SK-N-SH (cell line): ENCODE measurements at regions not wholly inside any gene's neighbourhood (a gene's known extent, or its start where the extent isn't known, plus 50 kb on each side); places are given as distances from the start of the nearest gene placed in this dataset.

Source experiments
- CTCF ChIA-PET: fragments of 300-600, 350-600 bp; formaldehyde crosslinking; extraction: SDS; loops from one replicate; lab custom pipeline; 2021; lab: Yijun Ruan, JAX
- POLR2A ChIA-PET: fragments of 350-600 bp; sonication (Branson Sonifier 250); formaldehyde crosslinking; extraction: SDS; loops from one replicate; lab custom pipeline; 2020; ENCODE audit warnings: antibody characterized with exemption, inconsistent platforms; lab: Yijun Ruan, JAX
- DNase-seq: peaks from one replicate; pipeline ENCODE4 v3.0.0; 2012
- H2AFZ ChIP-seq: fragments of 200-600 bp; sonication (generic); 2 replicates; pipeline ENCODE4 v1.8.1; 2016; ENCODE audit warnings: antibody characterized with exemption, mild to moderate bottlenecking, low read depth
- H3F3A ChIP-seq: fragments of 200-600 bp; sonication (generic); replicated peaks from 2 replicates; pipeline ENCODE3; 2016; ENCODE audit warnings: antibody characterized with exemption, mild to moderate bottlenecking; ENCODE audit not compliant: insufficient read depth
- H3K27ac ChIP-seq, 2 experiments: fragments of 200-500 bp in 1 of 2; fragments of 200-600 bp in 1 of 2; sonication (Bioruptor generic) in 1 of 2; sonication (generic), shearing (Covaris generic) in 1 of 2; 2 replicates each; pipeline versions ENCODE4 v1.5.1 to v1.6.1; 2014 to 2016; ENCODE audit warnings: low read depth in 2 of 2, inconsistent platforms in 1 of 2, low read length in 1 of 2, mild to moderate bottlenecking in 1 of 2, mixed read lengths in 1 of 2
- H3K27me3 ChIP-seq: fragments of 200-600 bp; sonication (generic), shearing (Covaris generic); 2 replicates; pipeline ENCODE4 v1.6.1; 2016; ENCODE audit warnings: mixed run types; ENCODE audit not compliant: insufficient read depth
- H3K36me3 ChIP-seq, 2 experiments: fragments of 200-500 bp in 1 of 2; fragments of 200-600 bp in 1 of 2; sonication (Bioruptor generic) in 1 of 2; sonication (generic) in 1 of 2; replicated peaks in 1 of 2; 2 replicates each; pipeline versions ENCODE3 to v1.5.1; 2014 to 2016; ENCODE audit warnings: low read length in 1 of 2, mild to moderate bottlenecking in 1 of 2; ENCODE audit not compliant: insufficient read depth in 2 of 2, control insufficient read depth in 1 of 2
- H3K4me1 ChIP-seq, 2 experiments: fragments of 200-500 bp in 1 of 2; fragments of 200-600 bp in 1 of 2; sonication (Bioruptor generic) in 1 of 2; sonication (generic), shearing (Covaris generic) in 1 of 2; 2 replicates each; pipeline versions ENCODE4 v1.5.1 to v1.6.1; 2014 to 2016; ENCODE audit warnings: low read depth in 1 of 2, low read length in 1 of 2, mixed run types in 1 of 2; ENCODE audit not compliant: insufficient read depth in 2 of 2, control insufficient read depth in 1 of 2
- H3K4me2 ChIP-seq: fragments of 200-600 bp; sonication (generic), shearing (Covaris generic); 2 replicates; pipeline ENCODE4 v1.6.1; 2017; ENCODE audit warnings: mixed run types
- H3K4me3 ChIP-seq, 2 experiments: fragments of 200-500 bp in 1 of 2; fragments of 200-600 bp in 1 of 2; sonication (Bioruptor generic) in 1 of 2; sonication (generic), shearing (Covaris generic) in 1 of 2; 2 replicates each; pipeline versions ENCODE4 v1.5.1 to v1.8.1; 2014 to 2016; ENCODE audit warnings: low read depth in 2 of 2, inconsistent platforms in 1 of 2, low read length in 1 of 2, mild to moderate bottlenecking in 1 of 2, mixed read lengths in 1 of 2, moderate library complexity in 1 of 2
- H3K79me2 ChIP-seq: fragments of 200-600 bp; sonication (generic); 2 replicates; pipeline ENCODE4 v1.8.1; 2017; ENCODE audit warnings: mild to moderate bottlenecking; ENCODE audit not compliant: insufficient read depth
- H3K9ac ChIP-seq: fragments of 200-600 bp; sonication (generic); 2 replicates; pipeline ENCODE4 v1.6.1; 2017; ENCODE audit warnings: mixed run types
- H3K9me2 ChIP-seq: fragments of 200-600 bp; sonication (generic); 2 replicates; pipeline ENCODE4 v1.6.1; 2017; ENCODE audit warnings: mixed run types
- H3K9me3 ChIP-seq: fragments of 200-600 bp; sonication (generic); 2 replicates; pipeline ENCODE4 v1.6.1; 2017; ENCODE audit warnings: mixed run types, mild to moderate bottlenecking, moderate library complexity
- H4K20me1 ChIP-seq: fragments of 200-600 bp; sonication (generic); 2 replicates; pipeline ENCODE4 v1.6.1; 2017; ENCODE audit warnings: mild to moderate bottlenecking, mixed run types; ENCODE audit not compliant: insufficient read depth
- EP300 ChIP-seq, 2 experiments: IDR thresholded peaks; 2 replicates each; pipeline versions ENCODE4 v1.4.0 to v1.6.1; 2012; ENCODE audit warnings: borderline replicate concordance in 1 of 2, low read depth in 1 of 2, low read length in 1 of 2
- FOSL2 ChIP-seq: IDR thresholded peaks from 2 replicates; pipeline ENCODE4 v1.4.0; 2012; ENCODE audit warnings: low read depth, mild to moderate bottlenecking, moderate library complexity, borderline replicate concordance
- FOXJ3 ChIP-seq: sonication (generic); formaldehyde crosslinking; IDR thresholded peaks from 2 replicates; pipeline ENCODE4 v1.5.1; 2020; ENCODE audit warnings: mild to moderate bottlenecking, missing genetic modification reagents
- JUND ChIP-seq: IDR thresholded peaks from 2 replicates; pipeline ENCODE4 v1.4.0; 2012
- MEF2A ChIP-seq: IDR thresholded peaks from 2 replicates; pipeline ENCODE4 v1.4.0; 2012; ENCODE audit warnings: low read depth, borderline replicate concordance
- MXI1 ChIP-seq: IDR thresholded peaks from 2 replicates; pipeline ENCODE4 v1.6.1; 2012; ENCODE audit warnings: mild to moderate bottlenecking, low read depth, low read length, improper control_type of control experiment
- NRF1 ChIP-seq: IDR thresholded peaks from 2 replicates; pipeline ENCODE4 v1.6.1; 2012; ENCODE audit warnings: low read depth, mild to moderate bottlenecking, low read length
- RCOR1 ChIP-seq: fragments of 150-350 bp; IDR thresholded peaks from 2 replicates; pipeline ENCODE4 v1.6.1; 2017; ENCODE audit warnings: antibody characterized with exemption, low read length
- TAF1 ChIP-seq: IDR thresholded peaks from 2 replicates; pipeline ENCODE4 v1.6.1; 2012; ENCODE audit warnings: low read depth, mild to moderate bottlenecking, low read length, moderate library complexity, borderline replicate concordance
- TCF12 ChIP-seq: IDR thresholded peaks from 2 replicates; pipeline ENCODE4 v1.4.0; 2012
- TEAD4 ChIP-seq: IDR thresholded peaks from 2 replicates; pipeline ENCODE4 v1.4.0; 2012; ENCODE audit warnings: mild to moderate bottlenecking, borderline replicate concordance; ENCODE audit not compliant: insufficient read depth
- WGBS: methylation state at CpG from one replicate; pipeline ENCODE4 v1.1.6; 2017; ENCODE audit warnings: low lambda C conversion rate; 5-methylcytosine and 5-hydroxymethylcytosine counted together
- TF ChIP-seq, protein P1 (sequence below): IDR thresholded peaks from 2 replicates; pipeline ENCODE4 v1.4.0; 2012; ENCODE audit warnings: low read depth
- TF ChIP-seq, protein P2 (sequence below): IDR thresholded peaks from 2 replicates; pipeline ENCODE4 v1.4.0; 2012; ENCODE audit warnings: low read depth, borderline replicate concordance
- TF ChIP-seq, protein P3 (sequence below): fragments of 200-600 bp; sonication (generic); IDR thresholded peaks from 2 replicates; pipeline ENCODE4 v1.6.1; 2017; ENCODE audit warnings: antibody characterized with exemption, mild to moderate bottlenecking, moderate library complexity

DNA sequence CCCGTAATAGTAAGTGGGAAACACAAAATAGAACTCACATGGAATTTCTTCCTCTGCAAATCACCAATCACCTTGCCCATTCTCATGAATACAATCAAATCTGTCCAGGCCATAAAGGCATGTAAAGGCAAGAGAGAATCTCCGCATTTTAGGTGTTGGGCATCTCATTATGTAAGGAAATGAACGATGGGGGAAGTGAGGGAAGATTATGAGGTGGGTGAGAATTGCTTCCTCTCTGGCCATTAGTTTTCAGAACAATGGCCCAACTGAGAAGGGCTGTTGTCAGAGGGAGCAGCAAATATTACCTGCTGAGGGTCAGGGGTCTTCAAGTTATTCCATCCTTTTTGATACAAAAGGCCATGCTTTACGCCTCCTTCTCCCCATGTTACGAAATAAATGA is 455.1 kb downstream of the ARHGEF28 start:
- H3F3A ChIP-seq, result no peaks in the 10 kb centered on the region
- TF ChIP-seq JUND (no peak), FOXJ3 (CRISPR knock-in tag) (no peak), NRF1 (no peak), MXI1 (no peak), TAF1 (no peak), FOSL2 (no peak), RCOR1 (no peak), TCF12 (no peak), EP300 (IDR thresholded peaks at IDR 0.05; ENCODE audit: borderline replicate concordance in 1 of 2, low read depth in 1 of 2, low read length in 1 of 2) (no peak)
- TF ChIP-seq, protein P1, sequence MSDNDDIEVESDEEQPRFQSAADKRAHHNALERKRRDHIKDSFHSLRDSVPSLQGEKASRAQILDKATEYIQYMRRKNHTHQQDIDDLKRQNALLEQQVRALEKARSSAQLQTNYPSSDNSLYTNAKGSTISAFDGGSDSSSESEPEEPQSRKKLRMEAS, result no peak
- peaks cover 0 to 9% of the 10 kb centered on the region in 2 experiments; a peak in 1 of 4 replicates for H3K4me1 ChIP-seq
- WGBS, result 87% methylated on average over 5 of the region's 5 CpGs
- H3K79me2 ChIP-seq, result no peaks in the 10 kb centered on the region
- POLR2A ChIA-PET, result no interaction called here
- no peaks in the 10 kb centered on the region for H3K36me3 ChIP-seq
- no peak overlapping the region for H3K4me3 ChIP-seq
- no peak overlapping the region for H2AFZ ChIP-seq
- no peaks in the 10 kb centered on the region for H4K20me1 ChIP-seq
- no peaks in the 10 kb centered on the region for H3K9me3 ChIP-seq
- no peak for DNase-seq
- no peak overlapping the region for H3K27ac ChIP-seq
- H3K27me3 ChIP-seq, result no peaks in the 10 kb centered on the region
- no peak overlapping the region for H3K4me2 ChIP-seq
- H3K9me2 ChIP-seq, result no peaks in the 10 kb centered on the region
- CTCF ChIA-PET, result no interaction called here
- no peak overlapping the region for H3K9ac ChIP-seq

DNA sequence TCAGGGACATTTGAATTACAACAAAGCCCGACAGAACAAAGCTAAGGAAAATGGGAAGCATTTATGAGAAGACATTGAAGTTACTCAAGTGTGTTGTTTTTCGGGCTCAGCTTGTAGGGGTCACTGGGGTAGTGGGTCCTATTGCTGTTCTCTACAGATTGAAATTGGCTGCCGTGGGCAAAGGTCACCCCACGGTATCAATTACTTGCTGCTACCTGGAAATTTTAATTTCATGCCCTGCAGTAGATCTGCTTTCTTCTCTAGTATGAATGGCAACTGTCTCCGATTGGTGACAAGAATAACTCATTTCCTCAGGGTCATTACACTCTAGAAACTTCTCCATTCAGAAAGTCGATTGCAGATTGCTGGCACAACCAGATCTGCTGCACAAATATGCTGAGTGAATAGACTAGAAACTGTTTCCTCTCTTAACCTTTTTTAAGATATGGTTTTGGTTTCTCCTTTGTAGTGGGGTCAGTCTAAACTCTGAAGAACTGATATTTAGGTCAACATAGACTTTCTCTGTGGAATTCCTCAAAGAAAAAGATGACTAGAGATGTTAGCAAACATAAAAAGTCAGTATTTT is 454.1 kb downstream of the ARHGEF28 start:
- TF ChIP-seq TEAD4 (no peak), TAF1 (no peak), MEF2A (no peak)
- TF ChIP-seq, protein P2, sequence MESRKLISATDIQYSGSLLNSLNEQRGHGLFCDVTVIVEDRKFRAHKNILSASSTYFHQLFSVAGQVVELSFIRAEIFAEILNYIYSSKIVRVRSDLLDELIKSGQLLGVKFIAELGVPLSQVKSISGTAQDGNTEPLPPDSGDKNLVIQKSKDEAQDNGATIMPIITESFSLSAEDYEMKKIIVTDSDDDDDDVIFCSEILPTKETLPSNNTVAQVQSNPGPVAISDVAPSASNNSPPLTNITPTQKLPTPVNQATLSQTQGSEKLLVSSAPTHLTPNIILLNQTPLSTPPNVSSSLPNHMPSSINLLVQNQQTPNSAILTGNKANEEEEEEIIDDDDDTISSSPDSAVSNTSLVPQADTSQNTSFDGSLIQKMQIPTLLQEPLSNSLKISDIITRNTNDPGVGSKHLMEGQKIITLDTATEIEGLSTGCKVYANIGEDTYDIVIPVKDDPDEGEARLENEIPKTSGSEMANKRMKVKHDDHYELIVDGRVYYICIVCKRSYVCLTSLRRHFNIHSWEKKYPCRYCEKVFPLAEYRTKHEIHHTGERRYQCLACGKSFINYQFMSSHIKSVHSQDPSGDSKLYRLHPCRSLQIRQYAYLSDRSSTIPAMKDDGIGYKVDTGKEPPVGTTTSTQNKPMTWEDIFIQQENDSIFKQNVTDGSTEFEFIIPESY, result no peak
- TF ChIP-seq, protein P3, sequence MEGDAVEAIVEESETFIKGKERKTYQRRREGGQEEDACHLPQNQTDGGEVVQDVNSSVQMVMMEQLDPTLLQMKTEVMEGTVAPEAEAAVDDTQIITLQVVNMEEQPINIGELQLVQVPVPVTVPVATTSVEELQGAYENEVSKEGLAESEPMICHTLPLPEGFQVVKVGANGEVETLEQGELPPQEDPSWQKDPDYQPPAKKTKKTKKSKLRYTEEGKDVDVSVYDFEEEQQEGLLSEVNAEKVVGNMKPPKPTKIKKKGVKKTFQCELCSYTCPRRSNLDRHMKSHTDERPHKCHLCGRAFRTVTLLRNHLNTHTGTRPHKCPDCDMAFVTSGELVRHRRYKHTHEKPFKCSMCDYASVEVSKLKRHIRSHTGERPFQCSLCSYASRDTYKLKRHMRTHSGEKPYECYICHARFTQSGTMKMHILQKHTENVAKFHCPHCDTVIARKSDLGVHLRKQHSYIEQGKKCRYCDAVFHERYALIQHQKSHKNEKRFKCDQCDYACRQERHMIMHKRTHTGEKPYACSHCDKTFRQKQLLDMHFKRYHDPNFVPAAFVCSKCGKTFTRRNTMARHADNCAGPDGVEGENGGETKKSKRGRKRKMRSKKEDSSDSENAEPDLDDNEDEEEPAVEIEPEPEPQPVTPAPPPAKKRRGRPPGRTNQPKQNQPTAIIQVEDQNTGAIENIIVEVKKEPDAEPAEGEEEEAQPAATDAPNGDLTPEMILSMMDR, result no peak
- Histone ChIP-seq H3K9ac (no peak overlapping the region), H3K9me3 (no peaks in the 10 kb centered on the region), H3F3A (no peaks in the 10 kb centered on the region), H3K36me3 (no peaks in the 10 kb centered on the region), H3K4me3 (no peak overlapping the region), H3K79me2 (no peaks in the 10 kb centered on the region), H4K20me1 (no peaks in the 10 kb centered on the region), H3K9me2 (no peaks in the 10 kb centered on the region), H3K27me3 (no peaks in the 10 kb centered on the region), H2AFZ (no peak overlapping the region), H3K27ac (no peak overlapping the region), H3K4me1 (peaks cover 0 to 3% of the 10 kb centered on the region in 2 experiments; a peak in 1 of 4 replicates), H3K4me2 (no peak overlapping the region)
- 76% methylated on average over 6 of the region's 6 CpGs for WGBS
- no peak for DNase-seq
- ChIA-PET POLR2A (no interaction called here), CTCF (no interaction called here)
